SK-N-SH (cell line): ENCODE measurements at regions not wholly inside any gene's neighbourhood (a gene's known extent, or its start where the extent isn't known, plus 50 kb on each side); places are given as distances from the start of the nearest gene placed in this dataset.

Experiments
- CTCF ChIP-seq: fragments of 200-600 bp; sonication (generic); IDR thresholded peaks from 2 replicates; pipeline ENCODE4 v1.6.1; 2017; ENCODE audit warnings: antibody characterized with exemption, mild to moderate bottlenecking, moderate library complexity
- EP300 ChIP-seq, 2 experiments: IDR thresholded peaks; 2 replicates each; pipeline versions ENCODE4 v1.4.0 to v1.6.1; 2012; ENCODE audit warnings: borderline replicate concordance in 1 of 2, low read depth in 1 of 2, low read length in 1 of 2
- POLR2AphosphoS5 ChIP-seq: IDR thresholded peaks from 2 replicates; pipeline ENCODE4 v1.6.1; 2012; ENCODE audit warnings: low read depth, low read length
- REST ChIP-seq: IDR thresholded peaks from 2 replicates; pipeline ENCODE4 v1.6.1; 2012; ENCODE audit warnings: mild to moderate bottlenecking, low read depth, low read length, moderate library complexity
- TAF1 ChIP-seq: IDR thresholded peaks from 2 replicates; pipeline ENCODE4 v1.6.1; 2012; ENCODE audit warnings: low read depth, mild to moderate bottlenecking, low read length, moderate library complexity, borderline replicate concordance

- TF ChIP-seq EP300 (IDR thresholded peaks at IDR 0.05; ENCODE audit: borderline replicate concordance in 1 of 2, low read depth in 1 of 2, low read length in 1 of 2) (peak; percentile 90 to 91), REST (0 out of 2 replicates have a peak, but pooled peaks have one; percentile 28), CTCF (no peak), POLR2AphosphoS5 (peak; percentile 88), TAF1 (0 out of 2 replicates have a peak, but pooled peaks have one; percentile 41)
These were observed 126.2 kb upstream of the C2CD4B start for GRCh38 chr15:62291262-62291661.
